Testis (tissue), 2 donors: ENCODE measurements at regions not wholly inside any gene's neighbourhood (a gene's known extent, or its start where the extent isn't known, plus 50 kb on each side); places are given as distances from the start of the nearest gene placed in this dataset.
"Not testable (repeated sequence)": the region's sequence is repeated elsewhere in the genome, so short reads cannot be mapped to it uniquely, and the experiment has no call there.

Experiments used
- CTCF ChIP-seq, 3 experiments: fragments of 450-650 bp in 2 of 3; fragments of 200-600 bp in 1 of 3; sonication (generic) in 1 of 3; IDR thresholded peaks; one replicate each; pipeline ENCODE4 v1.5.1; 2016 to 2019; ENCODE audit warnings: antibody characterized with exemption in 3 of 3, mild to moderate bottlenecking in 2 of 3, moderate library complexity in 1 of 3
- POLR2A ChIP-seq: fragments of 450-650 bp; IDR thresholded peaks from one replicate; pipeline ENCODE4 v1.6.1; 2017; ENCODE audit warnings: antibody characterized with exemption, mild to moderate bottlenecking, moderate library complexity

DNA sequence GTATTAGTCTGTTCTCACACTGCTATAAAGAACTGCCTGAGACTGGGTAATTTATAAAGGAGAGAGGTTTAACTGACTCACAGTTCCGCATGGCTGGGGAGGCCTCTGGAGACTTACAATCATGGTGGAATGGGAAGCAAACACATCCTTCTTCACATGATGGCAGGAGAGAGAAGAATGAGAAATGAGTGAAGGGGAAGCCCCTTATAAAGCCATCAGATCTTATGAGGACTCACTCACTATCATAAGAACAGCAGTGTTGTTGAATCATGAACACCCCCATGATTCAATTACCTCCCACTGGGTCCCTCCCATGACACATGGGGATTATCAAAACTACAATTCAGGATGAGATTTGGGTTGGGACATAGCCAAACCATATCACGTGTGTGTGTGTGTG is 1764.4 kb upstream of the SEL1L start:
- TF ChIP-seq CTCF (IDR thresholded peaks at IDR 0.05); POLR2A: not testable (repeated sequence)
